ENCODE measurements at regions not wholly inside any gene's neighbourhood (a gene's known extent, or its start where the extent isn't known, plus 50 kb on each side); places are given as distances from the start of the nearest gene placed in this dataset.
"Not testable (repeated sequence)": the region's sequence is repeated elsewhere in the genome, so short reads cannot be mapped to it uniquely, and the experiment has no call there.

GRCh38 chr7:42722716-42723115 lies 189.2 kb downstream of the C7orf25 start:
- H3K27me3 Mint-ChIP-seq (ENCODE audit: insufficient read depth, unreplicated experiment) = no peaks in the 10 kb centered on the region
- no peak overlapping the region for H3K4me3 Mint-ChIP-seq (ENCODE audit: unreplicated experiment)
- POLR2A ChIA-PET = no interaction called here
- no peaks in the 10 kb centered on the region for H3K36me3 Mint-ChIP-seq (ENCODE audit: insufficient read depth, unreplicated experiment)
- H3K27ac Mint-ChIP-seq (ENCODE audit: low read depth, unreplicated experiment) = no peak overlapping the region
- no peaks in the 10 kb centered on the region for H3K4me1 Mint-ChIP-seq (ENCODE audit: insufficient read depth, unreplicated experiment)
- DNase-seq (ENCODE audit: unreplicated experiment) = no peak
- CTCF ChIA-PET = interaction anchor here (2.0 kb wide), 1 partner anchor 23 kb away, joined by 11 read pairs; no protein-coding TSS in a partner anchor
- intact Hi-C loops (cut with micrococcal nuclease) = no loop called here
- no TSS peak for BruUV-seq (replicated peaks)
- H3K9me3 Mint-ChIP-seq (ENCODE audit: unreplicated experiment) = peaks cover 10% of the 10 kb centered on the region
- TF ChIP-seq, protein P1, sequence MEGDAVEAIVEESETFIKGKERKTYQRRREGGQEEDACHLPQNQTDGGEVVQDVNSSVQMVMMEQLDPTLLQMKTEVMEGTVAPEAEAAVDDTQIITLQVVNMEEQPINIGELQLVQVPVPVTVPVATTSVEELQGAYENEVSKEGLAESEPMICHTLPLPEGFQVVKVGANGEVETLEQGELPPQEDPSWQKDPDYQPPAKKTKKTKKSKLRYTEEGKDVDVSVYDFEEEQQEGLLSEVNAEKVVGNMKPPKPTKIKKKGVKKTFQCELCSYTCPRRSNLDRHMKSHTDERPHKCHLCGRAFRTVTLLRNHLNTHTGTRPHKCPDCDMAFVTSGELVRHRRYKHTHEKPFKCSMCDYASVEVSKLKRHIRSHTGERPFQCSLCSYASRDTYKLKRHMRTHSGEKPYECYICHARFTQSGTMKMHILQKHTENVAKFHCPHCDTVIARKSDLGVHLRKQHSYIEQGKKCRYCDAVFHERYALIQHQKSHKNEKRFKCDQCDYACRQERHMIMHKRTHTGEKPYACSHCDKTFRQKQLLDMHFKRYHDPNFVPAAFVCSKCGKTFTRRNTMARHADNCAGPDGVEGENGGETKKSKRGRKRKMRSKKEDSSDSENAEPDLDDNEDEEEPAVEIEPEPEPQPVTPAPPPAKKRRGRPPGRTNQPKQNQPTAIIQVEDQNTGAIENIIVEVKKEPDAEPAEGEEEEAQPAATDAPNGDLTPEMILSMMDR (IDR thresholded peaks at IDR 0.05; ENCODE audit: unreplicated experiment) = no peak

DNA sequence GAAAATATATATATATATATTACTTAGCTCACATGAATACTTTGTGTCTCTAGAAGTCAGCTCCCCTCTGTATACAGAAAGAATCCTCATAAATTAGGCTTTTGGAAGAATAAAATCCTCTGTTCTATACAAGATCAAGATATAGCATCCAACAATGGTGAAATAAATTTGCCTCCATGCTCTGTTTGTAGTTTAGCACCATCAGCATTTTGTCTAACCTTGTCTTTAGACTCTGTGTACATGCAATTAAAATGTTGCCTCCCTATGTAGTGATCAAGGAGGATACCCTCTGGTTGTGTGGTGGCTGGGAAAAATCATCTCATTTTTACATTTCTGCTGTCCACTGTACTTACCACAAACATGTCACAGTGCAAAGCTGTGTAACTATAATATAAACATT lies 189.7 kb downstream of the C7orf25 start:
- no peaks in the 10 kb centered on the region for H3K36me3 Mint-ChIP-seq (ENCODE audit: insufficient read depth, unreplicated experiment)
- H3K4me1 Mint-ChIP-seq (ENCODE audit: insufficient read depth, unreplicated experiment) = no peaks in the 10 kb centered on the region
- TF ChIP-seq, protein P1 (IDR thresholded peaks at IDR 0.05; ENCODE audit: unreplicated experiment) = no peak
- intact Hi-C loops (cut with micrococcal nuclease) = no loop called here
- no TSS peak for BruUV-seq (replicated peaks)
- ChIA-PET CTCF (interaction anchor here (0.6 to 2.0 kb wide), 4 partner anchors 23 to 154 kb away, joined by 3 to 11 read pairs (median 3); no protein-coding TSS in a partner anchor), POLR2A (no interaction called here)
- no peak for DNase-seq (ENCODE audit: unreplicated experiment)
- peaks cover 15% of the 10 kb centered on the region for H3K9me3 Mint-ChIP-seq (ENCODE audit: unreplicated experiment)
- no peak overlapping the region for H3K27ac Mint-ChIP-seq (ENCODE audit: low read depth, unreplicated experiment)
- H3K4me3 Mint-ChIP-seq (ENCODE audit: unreplicated experiment) = no peak overlapping the region
- H3K27me3 Mint-ChIP-seq (ENCODE audit: insufficient read depth, unreplicated experiment) = no peaks in the 10 kb centered on the region

GRCh38 chr7:42720991-42721796 lies 190.7 kb downstream of the C7orf25 start:
- DNase-seq (ENCODE audit: unreplicated experiment) = no peak
- BruUV-seq (replicated peaks) = no TSS peak
- ChIA-PET CTCF (interaction anchor here (0.6 to 0.8 kb wide), 5 partner anchors 9 to 781 kb away, joined by 3 read pairs; no protein-coding TSS in a partner anchor), POLR2A (no interaction called here)
- TF ChIP-seq, protein P1 (IDR thresholded peaks at IDR 0.05; ENCODE audit: unreplicated experiment) = no peak
- Mint-ChIP-seq H3K4me3 (ENCODE audit: unreplicated experiment) (no peak overlapping the region), H3K27ac (ENCODE audit: low read depth, unreplicated experiment) (no peak overlapping the region), H3K9me3 (ENCODE audit: unreplicated experiment) (peaks cover 18% of the 10 kb centered on the region), H3K4me1 (ENCODE audit: insufficient read depth, unreplicated experiment) (no peaks in the 10 kb centered on the region), H3K27me3 (ENCODE audit: insufficient read depth, unreplicated experiment) (no peaks in the 10 kb centered on the region), H3K36me3 (ENCODE audit: insufficient read depth, unreplicated experiment) (no peaks in the 10 kb centered on the region)
- intact Hi-C loops (cut with micrococcal nuclease) = no loop called here

GRCh38 chr7:42720012-42720411 lies 191.9 kb downstream of the C7orf25 start:
- H3K4me1 Mint-ChIP-seq (ENCODE audit: insufficient read depth, unreplicated experiment) = no peaks in the 10 kb centered on the region
- POLR2A ChIA-PET = no interaction called here
- CTCF ChIA-PET = interaction anchor here (0.8 kb wide), 1 partner anchor 780 kb away, joined by 3 read pairs; no protein-coding TSS in a partner anchor
- DNase-seq (ENCODE audit: unreplicated experiment) = no peak
- intact Hi-C loops (cut with micrococcal nuclease) = no loop called here
- no TSS peak for BruUV-seq (replicated peaks)
- TF ChIP-seq, protein P1 (IDR thresholded peaks at IDR 0.05; ENCODE audit: unreplicated experiment) = no peak
- H3K9me3 Mint-ChIP-seq (ENCODE audit: unreplicated experiment) = peaks cover 18% of the 10 kb centered on the region
- H3K27ac Mint-ChIP-seq (ENCODE audit: low read depth, unreplicated experiment) = no peak overlapping the region
- H3K36me3 Mint-ChIP-seq (ENCODE audit: insufficient read depth, unreplicated experiment) = no peaks in the 10 kb centered on the region
- H3K27me3 Mint-ChIP-seq (ENCODE audit: insufficient read depth, unreplicated experiment) = no peaks in the 10 kb centered on the region
- no peak overlapping the region for H3K4me3 Mint-ChIP-seq (ENCODE audit: unreplicated experiment)

- H3K4me1 Mint-ChIP-seq (ENCODE audit: insufficient read depth, unreplicated experiment); H3K27me3 Mint-ChIP-seq (ENCODE audit: insufficient read depth, unreplicated experiment); CTCF ChIA-PET; intact Hi-C loops (cut with micrococcal nuclease); H3K27ac Mint-ChIP-seq (ENCODE audit: low read depth, unreplicated experiment); POLR2A ChIA-PET; H3K36me3 Mint-ChIP-seq (ENCODE audit: insufficient read depth, unreplicated experiment); BruUV-seq (replicated peaks); H3K4me3 Mint-ChIP-seq (ENCODE audit: unreplicated experiment); DNase-seq (ENCODE audit: unreplicated experiment): not testable (repeated sequence)
- H3K9me3 Mint-ChIP-seq (ENCODE audit: unreplicated experiment) = peaks cover 18% of the 10 kb centered on the region
Measured at GRCh38 chr7:42718466-42718865, 193.4 kb downstream of the C7orf25 start.
